ENCODE measurements at regions not wholly inside any gene's neighbourhood (a gene's known extent, or its start where the extent isn't known, plus 50 kb on each side); places are given as distances from the start of the nearest gene placed in this dataset.
"Not testable (repeated sequence)": the region's sequence is repeated elsewhere in the genome, so short reads cannot be mapped to it uniquely, and the experiment has no call there.

GRCh38 chr12:78269620-78270019 lies 438.9 kb downstream of the NAV3 start:
- H3K27ac Mint-ChIP-seq = no peak overlapping the region
- no peak for DNase-seq (ENCODE audit: low spot score, unreplicated experiment)
- H3K4me3 Mint-ChIP-seq (ENCODE audit: low read depth) = no peak overlapping the region
- no peaks in the 10 kb centered on the region for H3K4me1 Mint-ChIP-seq (ENCODE audit: low read depth)
- H3K9me3 Mint-ChIP-seq (ENCODE audit: low read depth) = no peaks in the 10 kb centered on the region
- H3K36me3 Mint-ChIP-seq (ENCODE audit: insufficient read depth) = no peaks in the 10 kb centered on the region
- H3K27me3 Mint-ChIP-seq = no peaks in the 10 kb centered on the region
- TF ChIP-seq, protein P1, sequence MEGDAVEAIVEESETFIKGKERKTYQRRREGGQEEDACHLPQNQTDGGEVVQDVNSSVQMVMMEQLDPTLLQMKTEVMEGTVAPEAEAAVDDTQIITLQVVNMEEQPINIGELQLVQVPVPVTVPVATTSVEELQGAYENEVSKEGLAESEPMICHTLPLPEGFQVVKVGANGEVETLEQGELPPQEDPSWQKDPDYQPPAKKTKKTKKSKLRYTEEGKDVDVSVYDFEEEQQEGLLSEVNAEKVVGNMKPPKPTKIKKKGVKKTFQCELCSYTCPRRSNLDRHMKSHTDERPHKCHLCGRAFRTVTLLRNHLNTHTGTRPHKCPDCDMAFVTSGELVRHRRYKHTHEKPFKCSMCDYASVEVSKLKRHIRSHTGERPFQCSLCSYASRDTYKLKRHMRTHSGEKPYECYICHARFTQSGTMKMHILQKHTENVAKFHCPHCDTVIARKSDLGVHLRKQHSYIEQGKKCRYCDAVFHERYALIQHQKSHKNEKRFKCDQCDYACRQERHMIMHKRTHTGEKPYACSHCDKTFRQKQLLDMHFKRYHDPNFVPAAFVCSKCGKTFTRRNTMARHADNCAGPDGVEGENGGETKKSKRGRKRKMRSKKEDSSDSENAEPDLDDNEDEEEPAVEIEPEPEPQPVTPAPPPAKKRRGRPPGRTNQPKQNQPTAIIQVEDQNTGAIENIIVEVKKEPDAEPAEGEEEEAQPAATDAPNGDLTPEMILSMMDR (IDR thresholded peaks at IDR 0.05; ENCODE audit: unreplicated experiment) = no peak

DNA sequence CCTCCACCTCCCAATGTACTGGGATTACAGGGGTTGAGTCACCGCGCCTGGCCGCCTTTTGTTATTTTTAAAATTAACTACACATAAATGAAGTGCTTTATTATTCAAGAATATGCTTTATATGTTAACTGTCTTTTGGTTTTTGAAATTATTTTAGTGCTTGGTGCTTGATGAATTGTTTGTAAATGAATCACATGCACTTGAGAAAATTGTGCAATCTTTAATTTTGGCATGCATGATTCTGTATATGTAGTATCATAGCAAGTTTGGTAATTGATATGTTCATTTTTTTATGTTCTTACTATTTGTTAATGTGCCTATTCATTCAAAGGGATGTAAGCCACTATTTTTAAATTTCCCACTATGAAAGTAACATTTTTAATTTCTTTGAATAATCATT lies 440.9 kb downstream of the NAV3 start:
- Mint-ChIP-seq H3K4me1 (ENCODE audit: low read depth) (no peaks in the 10 kb centered on the region), H3K27me3 (no peaks in the 10 kb centered on the region), H3K36me3 (ENCODE audit: insufficient read depth) (no peaks in the 10 kb centered on the region), H3K27ac (no peak overlapping the region), H3K9me3 (ENCODE audit: low read depth) (no peaks in the 10 kb centered on the region), H3K4me3 (ENCODE audit: low read depth) (no peak overlapping the region)
- TF ChIP-seq, protein P1 (IDR thresholded peaks at IDR 0.05; ENCODE audit: unreplicated experiment) = no peak
- no peak for DNase-seq (ENCODE audit: low spot score, unreplicated experiment)

- H3K4me1 Mint-ChIP-seq (ENCODE audit: low read depth) = no peaks in the 10 kb centered on the region
- TF ChIP-seq, protein P1 (IDR thresholded peaks at IDR 0.05; ENCODE audit: unreplicated experiment) = no peak
- no peak for DNase-seq (ENCODE audit: low spot score, unreplicated experiment)
- H3K36me3 Mint-ChIP-seq (ENCODE audit: insufficient read depth) = no peaks in the 10 kb centered on the region
- H3K9me3 Mint-ChIP-seq (ENCODE audit: low read depth) = peaks cover 16% of the 10 kb centered on the region
- no peak overlapping the region for H3K27ac Mint-ChIP-seq
- no peak overlapping the region for H3K4me3 Mint-ChIP-seq (ENCODE audit: low read depth)
- no peaks in the 10 kb centered on the region for H3K27me3 Mint-ChIP-seq
Observed at GRCh38 chr12:78275886-78276285, 445.2 kb downstream of the NAV3 start.

DNA sequence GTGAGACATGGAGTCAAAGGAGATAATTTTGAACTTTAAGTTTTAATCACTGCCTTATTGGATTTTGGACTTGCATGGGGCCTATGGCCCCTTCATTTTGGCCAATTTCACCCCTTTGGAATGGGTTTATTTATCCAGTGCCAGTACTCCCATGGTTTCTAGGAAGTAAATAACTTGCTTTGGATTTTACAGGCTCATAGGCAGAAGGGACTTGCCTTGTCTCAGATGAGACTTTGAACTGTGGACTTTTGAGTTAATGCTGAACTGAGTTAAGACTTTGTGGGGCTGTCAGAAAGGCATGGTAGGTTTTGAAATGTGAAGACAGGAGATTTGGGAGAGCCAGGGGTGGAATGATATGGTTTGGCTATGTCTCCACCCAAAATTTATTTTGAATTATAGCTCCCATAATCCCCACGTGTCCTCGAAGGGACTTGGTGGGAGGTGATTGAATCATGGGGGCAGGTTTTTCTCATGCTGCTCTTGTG lies 448.1 kb downstream of the NAV3 start:
- Mint-ChIP-seq H3K4me3 (ENCODE audit: low read depth) (no peak overlapping the region), H3K36me3 (ENCODE audit: insufficient read depth) (no peaks in the 10 kb centered on the region), H3K27ac (no peak overlapping the region), H3K9me3 (ENCODE audit: low read depth) (peaks cover 16% of the 10 kb centered on the region), H3K27me3 (no peaks in the 10 kb centered on the region), H3K4me1 (ENCODE audit: low read depth) (no peaks in the 10 kb centered on the region)
- no peak for DNase-seq (ENCODE audit: low spot score, unreplicated experiment)
- TF ChIP-seq, protein P1 (IDR thresholded peaks at IDR 0.05; ENCODE audit: unreplicated experiment) = no peak

DNA sequence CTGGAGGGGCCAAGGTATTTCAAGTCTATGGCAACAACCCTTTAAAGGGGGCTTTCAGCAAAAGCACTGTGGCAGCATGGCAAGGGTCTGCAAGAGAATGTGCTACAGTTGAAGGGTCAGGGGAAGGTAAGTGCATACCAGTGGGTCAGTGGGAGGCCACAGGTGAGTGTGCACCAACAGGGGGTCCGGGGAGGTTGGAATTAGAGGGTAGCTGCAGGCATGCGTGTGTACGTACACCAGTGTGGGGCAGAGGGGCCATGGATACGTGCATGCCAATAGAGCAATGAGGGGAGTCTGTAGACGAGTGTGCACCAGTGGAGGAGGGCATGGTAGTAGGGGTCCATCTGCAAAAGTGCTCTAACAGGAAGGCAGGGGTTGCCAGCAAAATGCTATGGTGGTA lies 448.9 kb downstream of the NAV3 start:
- no peak for DNase-seq (ENCODE audit: low spot score, unreplicated experiment)
- TF ChIP-seq, protein P1 (IDR thresholded peaks at IDR 0.05; ENCODE audit: unreplicated experiment) = no peak
- H3K9me3 Mint-ChIP-seq (ENCODE audit: low read depth) = peaks cover 16% of the 10 kb centered on the region
- no peak overlapping the region for H3K4me3 Mint-ChIP-seq (ENCODE audit: low read depth)
- H3K27me3 Mint-ChIP-seq = no peaks in the 10 kb centered on the region
- H3K4me1 Mint-ChIP-seq (ENCODE audit: low read depth) = no peaks in the 10 kb centered on the region
- no peak overlapping the region for H3K27ac Mint-ChIP-seq
- no peaks in the 10 kb centered on the region for H3K36me3 Mint-ChIP-seq (ENCODE audit: insufficient read depth)

- H3K4me1 Mint-ChIP-seq (ENCODE audit: low read depth); H3K27ac Mint-ChIP-seq; H3K4me3 Mint-ChIP-seq (ENCODE audit: low read depth); H3K36me3 Mint-ChIP-seq (ENCODE audit: insufficient read depth); H3K27me3 Mint-ChIP-seq; DNase-seq (ENCODE audit: low spot score, unreplicated experiment): not testable (repeated sequence)
- peaks cover 16% of the 10 kb centered on the region for H3K9me3 Mint-ChIP-seq (ENCODE audit: low read depth)
Observed at GRCh38 chr12:78281102-78281501, 450.4 kb downstream of the NAV3 start.
